Activated CD4-positive, alpha-beta T cell treated with anti-CD3 and anti-CD28 coated beads, Interleukin-2, amount 10 ng/mL, durations not matched to agents 24 days and 14 days (primary cell): ENCODE measurements at regions not wholly inside any gene's neighbourhood (a gene's known extent, or its start where the extent isn't known, plus 50 kb on each side); places are given as distances from the start of the nearest gene placed in this dataset.
A peak's percentile ranks its signal among the peaks of the same experiment; 100 is the strongest.

Source experiments
- DNase-seq: peaks from one replicate; pipeline ENCODE4 v3.0.0; 2022
- H3K27ac Mint-ChIP-seq: one replicate; pipeline ENCODE4 v1.8.0; 2022; ENCODE audit warnings: mild to moderate bottlenecking, mixed read lengths
- H3K27me3 Mint-ChIP-seq: one replicate; pipeline ENCODE4 v1.8.0; 2022; ENCODE audit warnings: mixed read lengths
- H3K36me3 Mint-ChIP-seq: one replicate; pipeline ENCODE4 v1.8.0; 2022; ENCODE audit warnings: low read depth, mild to moderate bottlenecking, mixed read lengths
- H3K4me1 Mint-ChIP-seq: one replicate; pipeline ENCODE4 v1.8.0; 2021; ENCODE audit warnings: mixed read lengths
- H3K4me3 Mint-ChIP-seq: one replicate; pipeline ENCODE4 v1.8.0; 2022; ENCODE audit warnings: mild to moderate bottlenecking, moderate library complexity, mixed read lengths
- H3K9me3 Mint-ChIP-seq: one replicate; pipeline ENCODE4 v1.8.0; 2021; ENCODE audit warnings: mixed read lengths
- intact Hi-C: fragments of 100-400 bp; cut with micrococcal nuclease; formaldehyde crosslinking; loops from one replicate; pipeline ENCODE4 v1.15.1; 2023

GRCh38 chr13:97569841-97570240 is 135.9 kb downstream of the RAP2A start:
- peaks cover 2% of the 10 kb centered on the region for H3K27me3 Mint-ChIP-seq
- intact Hi-C loops = no loop called here
- no peaks in the 10 kb centered on the region for H3K36me3 Mint-ChIP-seq
- no peaks in the 10 kb centered on the region for H3K9me3 Mint-ChIP-seq
- no peak overlapping the region for H3K27ac Mint-ChIP-seq
- DNase-seq = no peak
- no peaks in the 10 kb centered on the region for H3K4me1 Mint-ChIP-seq
- H3K4me3 Mint-ChIP-seq = no peak overlapping the region

GRCh38 chr13:97570442-97570841 is 136.5 kb downstream of the RAP2A start:
- no peak overlapping the region for H3K27ac Mint-ChIP-seq
- no peak overlapping the region for H3K4me3 Mint-ChIP-seq
- peaks cover 4% of the 10 kb centered on the region for H3K27me3 Mint-ChIP-seq
- intact Hi-C loops = no loop called here
- no peaks in the 10 kb centered on the region for H3K4me1 Mint-ChIP-seq
- no peaks in the 10 kb centered on the region for H3K9me3 Mint-ChIP-seq
- DNase-seq = no peak
- no peaks in the 10 kb centered on the region for H3K36me3 Mint-ChIP-seq

- Mint-ChIP-seq H3K27me3 (peaks cover 2% of the 10 kb centered on the region), H3K36me3 (no peaks in the 10 kb centered on the region), H3K4me1 (no peaks in the 10 kb centered on the region), H3K9me3 (no peaks in the 10 kb centered on the region), H3K27ac (no peak overlapping the region), H3K4me3 (no peak overlapping the region)
- DNase-seq = no peak
- intact Hi-C loops = no loop called here
These were observed 139.0 kb downstream of the RAP2A start for GRCh38 chr13:97573011-97573410.

- no peaks in the 10 kb centered on the region for H3K4me1 Mint-ChIP-seq
- H3K4me3 Mint-ChIP-seq = no peak overlapping the region
- H3K27me3 Mint-ChIP-seq = peaks cover 2% of the 10 kb centered on the region
- intact Hi-C loops = no loop called here
- H3K27ac Mint-ChIP-seq = no peak overlapping the region
- no peak for DNase-seq
- no peaks in the 10 kb centered on the region for H3K36me3 Mint-ChIP-seq
- H3K9me3 Mint-ChIP-seq = no peaks in the 10 kb centered on the region
These were observed 141.0 kb downstream of the RAP2A start for GRCh38 chr13:97574926-97575325.

- peaks cover 2% of the 10 kb centered on the region for H3K27me3 Mint-ChIP-seq
- no peaks in the 10 kb centered on the region for H3K9me3 Mint-ChIP-seq
- H3K36me3 Mint-ChIP-seq = no peaks in the 10 kb centered on the region
- no peaks in the 10 kb centered on the region for H3K4me1 Mint-ChIP-seq
- H3K4me3 Mint-ChIP-seq = no peak overlapping the region
- intact Hi-C loops = no loop called here
- no peak overlapping the region for H3K27ac Mint-ChIP-seq
- no peak for DNase-seq
These were observed 143.1 kb downstream of the RAP2A start for GRCh38 chr13:97577026-97577425.

GRCh38 chr13:97582170-97582569 is 148.2 kb downstream of the RAP2A start:
- no peaks in the 10 kb centered on the region for H3K9me3 Mint-ChIP-seq
- DNase-seq = no peak
- H3K27me3 Mint-ChIP-seq = no peaks in the 10 kb centered on the region
- no peak overlapping the region for H3K4me3 Mint-ChIP-seq
- no peaks in the 10 kb centered on the region for H3K4me1 Mint-ChIP-seq
- intact Hi-C loops = no loop called here
- H3K27ac Mint-ChIP-seq = no peak overlapping the region
- no peaks in the 10 kb centered on the region for H3K36me3 Mint-ChIP-seq

GRCh38 chr13:97583907-97584497 is 150.0 kb downstream of the RAP2A start:
- no peaks in the 10 kb centered on the region for H3K27me3 Mint-ChIP-seq
- H3K9me3 Mint-ChIP-seq = no peaks in the 10 kb centered on the region
- no peak overlapping the region for H3K27ac Mint-ChIP-seq
- DNase-seq = no peak
- intact Hi-C loops = no loop called here
- no peaks in the 10 kb centered on the region for H3K36me3 Mint-ChIP-seq
- H3K4me1 Mint-ChIP-seq = no peaks in the 10 kb centered on the region
- no peak overlapping the region for H3K4me3 Mint-ChIP-seq

- Mint-ChIP-seq H3K4me3 (no peak overlapping the region), H3K27ac (no peak overlapping the region), H3K4me1 (no peaks in the 10 kb centered on the region), H3K27me3 (no peaks in the 10 kb centered on the region), H3K36me3 (no peaks in the 10 kb centered on the region), H3K9me3 (peaks cover 5% of the 10 kb centered on the region)
- no peak for DNase-seq
- intact Hi-C loops = no loop called here
These were observed 153.0 kb downstream of the RAP2A start for GRCh38 chr13:97586941-97587340.

GRCh38 chr13:97588993-97589392 is 155.0 kb downstream of the RAP2A start:
- DNase-seq = no peak
- H3K27ac Mint-ChIP-seq = no peak overlapping the region
- no peaks in the 10 kb centered on the region for H3K27me3 Mint-ChIP-seq
- H3K9me3 Mint-ChIP-seq = peaks cover 5% of the 10 kb centered on the region
- no peak overlapping the region for H3K4me3 Mint-ChIP-seq
- H3K4me1 Mint-ChIP-seq = no peaks in the 10 kb centered on the region
- no peaks in the 10 kb centered on the region for H3K36me3 Mint-ChIP-seq
- intact Hi-C loops = no loop called here

GRCh38 chr13:97600458-97601075 is 166.6 kb downstream of the RAP2A start:
- no peak overlapping the region for H3K4me3 Mint-ChIP-seq
- H3K27me3 Mint-ChIP-seq = peaks cover 8% of the 10 kb centered on the region
- no peak overlapping the region for H3K27ac Mint-ChIP-seq
- H3K4me1 Mint-ChIP-seq = no peaks in the 10 kb centered on the region
- H3K9me3 Mint-ChIP-seq = peaks cover 8% of the 10 kb centered on the region
- H3K36me3 Mint-ChIP-seq = no peaks in the 10 kb centered on the region
- intact Hi-C loops = no loop called here
- no peak for DNase-seq

GRCh38 chr13:97615266-97615665 is 181.3 kb downstream of the RAP2A start:
- Mint-ChIP-seq H3K4me3 (no peak overlapping the region), H3K27ac (no peak overlapping the region), H3K4me1 (no peaks in the 10 kb centered on the region), H3K36me3 (no peaks in the 10 kb centered on the region), H3K9me3 (no peaks in the 10 kb centered on the region), H3K27me3 (peaks cover 4% of the 10 kb centered on the region)
- intact Hi-C loops = no loop called here
- DNase-seq = no peak

GRCh38 chr13:97616385-97616784 is 182.4 kb downstream of the RAP2A start:
- Mint-ChIP-seq H3K27me3 (peaks cover 4% of the 10 kb centered on the region), H3K4me1 (no peaks in the 10 kb centered on the region), H3K9me3 (no peaks in the 10 kb centered on the region), H3K27ac (no peak overlapping the region), H3K4me3 (no peak overlapping the region), H3K36me3 (no peaks in the 10 kb centered on the region)
- intact Hi-C loops = no loop called here
- no peak for DNase-seq

- H3K27ac Mint-ChIP-seq = no peak overlapping the region
- no peaks in the 10 kb centered on the region for H3K9me3 Mint-ChIP-seq
- DNase-seq = no peak
- H3K36me3 Mint-ChIP-seq = no peaks in the 10 kb centered on the region
- peaks cover 4% of the 10 kb centered on the region for H3K27me3 Mint-ChIP-seq
- H3K4me1 Mint-ChIP-seq = no peaks in the 10 kb centered on the region
- intact Hi-C loops = no loop called here
- no peak overlapping the region for H3K4me3 Mint-ChIP-seq
These were observed 187.1 kb downstream of the RAP2A start for GRCh38 chr13:97621025-97621424.

GRCh38 chr13:97621631-97622030 is 187.7 kb downstream of the RAP2A start:
- no peak for DNase-seq
- H3K9me3 Mint-ChIP-seq = no peaks in the 10 kb centered on the region
- H3K4me3 Mint-ChIP-seq = no peak overlapping the region
- peaks cover 4% of the 10 kb centered on the region for H3K27me3 Mint-ChIP-seq
- no peaks in the 10 kb centered on the region for H3K36me3 Mint-ChIP-seq
- intact Hi-C loops = no loop called here
- no peak overlapping the region for H3K27ac Mint-ChIP-seq
- H3K4me1 Mint-ChIP-seq = no peaks in the 10 kb centered on the region

GRCh38 chr13:97627566-97627965 is 193.6 kb downstream of the RAP2A start:
- DNase-seq = peak; percentile 23
- intact Hi-C loops = no loop called here
- H3K27me3 Mint-ChIP-seq = peaks cover 3% of the 10 kb centered on the region
- no peaks in the 10 kb centered on the region for H3K4me1 Mint-ChIP-seq
- no peak overlapping the region for H3K4me3 Mint-ChIP-seq
- no peaks in the 10 kb centered on the region for H3K36me3 Mint-ChIP-seq
- no peaks in the 10 kb centered on the region for H3K9me3 Mint-ChIP-seq
- no peak overlapping the region for H3K27ac Mint-ChIP-seq
